Stimulated activated CD4-positive, alpha-beta T cell treated with anti-CD3 and anti-CD28 coated beads, TNF-alpha, amount 100 ng/mL, for 24 hours (primary cell): ENCODE measurements at regions not wholly inside any gene's neighbourhood (a gene's known extent, or its start where the extent isn't known, plus 50 kb on each side); places are given as distances from the start of the nearest gene placed in this dataset.

Experiments
- DNase-seq, 3 experiments: peaks; one replicate each; pipeline ENCODE4 v3.0.0-alpha.2; 2020; ENCODE audit warnings: low read depth in 3 of 3

DNA sequence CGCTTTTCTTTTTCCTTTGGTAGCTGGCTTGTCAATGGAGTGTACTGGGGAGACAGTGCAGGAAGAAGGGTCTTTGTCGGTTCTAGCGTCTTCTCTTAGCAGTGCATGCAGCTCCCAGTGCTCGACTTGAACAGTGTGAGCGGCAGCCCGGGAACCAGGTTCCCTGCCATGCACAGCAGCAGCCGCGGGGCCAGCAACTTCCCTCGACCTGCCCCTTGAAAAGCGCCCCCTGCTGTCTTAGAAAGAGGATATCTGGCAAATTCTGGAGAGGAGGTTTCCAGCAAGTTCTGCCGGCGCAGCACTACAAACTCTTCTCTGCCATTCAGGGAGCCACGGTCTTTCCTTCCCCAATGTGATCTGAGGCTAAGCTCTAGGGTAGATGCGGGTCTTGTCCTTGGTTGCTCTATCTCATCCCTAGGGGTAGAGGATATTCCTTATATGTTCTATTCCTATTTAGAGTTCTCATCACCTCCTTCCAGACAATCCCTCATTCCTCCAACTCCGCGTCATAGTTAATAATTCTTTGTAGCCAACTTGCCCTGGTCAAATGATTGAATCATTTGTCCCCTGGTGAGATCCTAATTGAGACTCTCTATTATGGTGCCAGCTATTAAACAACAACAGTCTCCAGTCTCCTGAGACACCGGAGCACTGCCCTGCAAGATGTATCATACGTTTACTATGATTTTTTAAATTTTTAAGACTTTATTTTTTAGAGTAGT is 451.3 kb downstream of the PMP22 start:
- no peak for DNase-seq

DNA sequence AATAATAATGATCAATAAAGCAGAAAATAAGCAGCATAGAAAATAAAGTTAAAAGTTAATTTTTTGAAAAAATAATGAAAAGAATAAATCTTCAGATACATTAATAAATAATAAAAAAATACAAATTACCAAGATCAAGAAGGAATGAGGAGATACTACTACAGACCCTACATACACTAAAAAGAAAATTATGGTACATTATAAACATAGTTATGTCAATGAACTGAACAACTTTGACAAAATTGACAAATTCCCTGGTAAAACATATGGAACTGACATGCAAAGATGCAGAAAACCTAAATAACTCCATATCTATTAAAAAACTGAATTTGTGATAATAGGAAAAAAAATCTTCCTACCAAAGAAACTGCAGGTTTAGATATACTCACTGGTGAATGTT is 456.7 kb downstream of the PMP22 start:
- no peak for DNase-seq

DNA sequence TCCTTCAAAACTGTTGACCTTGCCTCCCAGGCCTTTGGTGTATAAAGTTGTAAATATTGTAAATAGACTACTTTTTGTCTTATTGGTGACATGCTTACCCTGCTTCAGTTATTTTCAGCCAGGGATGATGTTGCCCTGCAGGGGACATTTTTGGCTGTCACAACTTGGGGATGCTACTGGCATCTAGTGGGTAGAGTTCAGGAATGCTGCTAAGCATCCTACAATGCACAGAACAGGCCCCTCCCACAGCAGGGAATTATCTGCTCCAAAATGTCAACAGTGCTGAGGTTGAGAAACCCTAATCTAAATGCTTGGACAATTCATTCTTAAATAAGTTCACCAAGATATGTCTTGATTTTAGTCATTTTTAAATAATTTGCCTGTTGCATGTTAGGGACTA is 459.8 kb downstream of the PMP22 start:
- DNase-seq, result no peak

DNA sequence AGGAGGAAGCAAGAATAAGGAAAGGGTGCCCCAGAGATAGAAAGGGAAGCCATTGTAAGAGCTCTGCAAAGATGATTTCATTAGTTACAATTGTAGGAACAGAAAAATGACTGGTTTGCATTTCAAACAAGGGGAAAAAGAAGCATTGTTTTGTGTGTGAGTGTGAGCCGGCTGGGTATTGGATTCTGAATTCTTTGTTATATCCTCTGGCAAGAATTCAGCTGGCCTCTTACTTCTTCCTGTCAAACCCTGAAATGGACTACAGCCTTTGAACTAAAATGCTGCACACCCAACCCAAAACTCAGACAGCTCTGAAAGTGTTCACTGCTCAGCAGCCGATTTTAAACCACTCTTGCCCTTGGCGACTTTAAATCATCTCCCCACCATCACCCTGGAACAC is 461.3 kb downstream of the PMP22 start:
- no peak for DNase-seq

DNA sequence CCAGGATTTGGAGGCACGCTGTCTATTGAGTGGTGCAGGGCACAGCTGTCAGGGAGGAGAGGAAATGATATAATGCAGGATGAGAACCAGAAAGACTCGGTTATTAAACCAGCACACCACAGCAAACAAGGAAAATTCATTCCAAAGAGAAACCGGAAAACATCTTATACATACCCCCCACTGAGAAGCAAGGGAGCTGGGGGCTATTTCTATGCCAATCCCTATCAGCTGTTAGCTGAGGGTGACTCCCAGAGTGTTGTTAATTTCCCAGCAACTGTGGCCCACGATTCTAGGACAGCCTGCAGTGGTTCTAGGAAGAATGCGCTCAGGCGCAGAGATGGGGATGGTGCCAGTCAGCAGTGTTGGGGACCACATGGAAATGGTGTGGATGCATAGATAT is 467.3 kb downstream of the PMP22 start:
- no peak for DNase-seq

DNA sequence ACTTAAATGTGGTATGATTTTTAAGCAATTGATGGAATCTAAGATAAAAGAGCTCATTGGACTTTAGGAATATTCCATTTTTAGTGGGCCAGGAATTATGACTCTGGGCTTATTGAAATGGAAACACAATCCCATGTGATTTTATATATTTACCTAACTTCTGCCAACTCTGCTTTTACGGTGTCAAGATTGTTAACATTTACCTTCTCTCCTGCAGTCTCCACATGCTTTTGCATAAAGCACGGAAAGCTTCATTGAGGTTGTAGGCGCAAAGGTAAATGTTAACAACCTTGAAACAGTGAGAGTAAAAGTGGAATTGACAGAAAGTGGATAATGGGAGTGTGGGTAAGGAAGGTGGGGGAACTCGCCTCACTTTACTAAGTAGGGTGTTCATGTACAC is 468.1 kb downstream of the PMP22 start:
- no peak for DNase-seq

GRCh38 chr17:14794961-14795360 is 470.2 kb downstream of the PMP22 start:
- no peak for DNase-seq

GRCh38 chr17:14793237-14793636 is 471.9 kb downstream of the PMP22 start:
- DNase-seq, result no peak

DNA sequence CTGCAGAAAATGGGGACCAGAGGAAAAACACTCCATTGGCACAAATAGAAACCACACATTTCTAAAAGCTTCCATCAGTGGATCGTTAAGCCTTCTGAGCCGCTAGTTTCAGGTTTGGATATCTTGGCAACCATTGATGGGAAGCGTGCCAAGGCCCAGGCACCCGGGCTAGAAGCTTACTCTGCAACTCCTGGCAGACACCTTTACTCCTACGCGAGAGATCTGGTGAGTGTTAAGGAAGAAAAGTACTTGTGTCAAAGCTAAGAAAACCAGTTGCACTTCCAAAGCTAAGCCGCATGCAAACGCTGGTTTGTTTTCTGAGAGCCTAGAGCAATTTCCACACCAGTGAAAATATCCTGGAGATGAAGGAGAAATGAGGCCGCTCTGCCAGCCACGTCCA is 472.4 kb downstream of the PMP22 start:
- DNase-seq, result no peak

GRCh38 chr17:14791221-14791620 is 473.9 kb downstream of the PMP22 start:
- DNase-seq, result no peak

DNA sequence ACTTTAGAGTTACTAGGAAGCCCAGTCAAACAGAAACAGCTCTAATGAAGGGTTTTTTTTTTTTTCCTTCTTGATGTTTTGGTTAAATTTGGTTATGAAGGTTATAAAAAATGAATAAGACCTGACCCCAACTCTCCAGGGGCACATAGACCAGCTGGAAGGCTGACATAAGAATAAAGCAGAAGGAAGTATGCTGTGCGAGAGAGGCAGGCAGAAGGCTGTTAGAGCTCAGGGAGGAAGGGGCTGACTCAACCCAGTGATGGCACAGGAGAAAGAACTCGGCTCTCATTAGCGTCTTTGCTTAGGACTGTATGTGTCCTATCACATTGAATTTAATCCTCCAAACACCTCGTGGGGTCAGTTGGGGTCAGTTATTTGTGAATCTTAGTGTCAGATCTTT is 474.6 kb downstream of the PMP22 start:
- no peak for DNase-seq

DNA sequence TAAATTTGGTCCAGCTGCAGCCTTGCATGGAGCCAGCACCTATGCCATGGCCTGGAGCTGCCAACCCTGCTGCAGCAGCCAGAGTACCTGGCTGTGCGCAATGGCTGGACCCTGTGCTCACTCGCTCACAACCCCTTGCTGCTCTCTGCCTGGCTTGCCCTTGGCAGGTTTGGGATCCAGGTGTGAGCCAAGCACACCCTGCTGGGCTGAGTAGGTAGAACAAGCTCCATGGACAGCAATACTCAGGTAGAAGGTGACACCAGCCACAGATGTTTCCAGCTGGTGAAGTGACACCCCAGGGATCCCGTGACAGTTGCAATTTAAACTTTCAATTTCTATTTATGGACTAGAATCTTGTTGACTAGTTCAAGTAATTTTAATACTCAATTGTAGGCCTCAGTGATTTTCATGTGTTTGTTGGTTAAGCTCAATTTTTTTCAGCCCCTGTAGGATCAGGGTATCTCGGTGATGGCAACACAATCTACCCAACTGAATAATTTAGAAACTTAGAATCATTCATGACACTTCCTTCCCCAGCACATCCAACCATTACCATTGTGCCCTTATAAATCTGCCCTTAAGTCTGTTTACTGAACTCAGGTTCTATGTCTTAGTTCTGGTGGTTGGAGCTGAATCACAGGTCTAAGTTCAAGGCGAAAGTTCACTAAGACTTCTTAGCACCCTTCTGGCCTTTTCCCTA is 480.0 kb downstream of the PMP22 start:
- DNase-seq, result peak in 1 of 3 experiments; percentile 3

- no peak for DNase-seq
These were observed 480.2 kb downstream of the HS3ST3B1 start for GRCh38 chr17:14781123-14781522.

DNA sequence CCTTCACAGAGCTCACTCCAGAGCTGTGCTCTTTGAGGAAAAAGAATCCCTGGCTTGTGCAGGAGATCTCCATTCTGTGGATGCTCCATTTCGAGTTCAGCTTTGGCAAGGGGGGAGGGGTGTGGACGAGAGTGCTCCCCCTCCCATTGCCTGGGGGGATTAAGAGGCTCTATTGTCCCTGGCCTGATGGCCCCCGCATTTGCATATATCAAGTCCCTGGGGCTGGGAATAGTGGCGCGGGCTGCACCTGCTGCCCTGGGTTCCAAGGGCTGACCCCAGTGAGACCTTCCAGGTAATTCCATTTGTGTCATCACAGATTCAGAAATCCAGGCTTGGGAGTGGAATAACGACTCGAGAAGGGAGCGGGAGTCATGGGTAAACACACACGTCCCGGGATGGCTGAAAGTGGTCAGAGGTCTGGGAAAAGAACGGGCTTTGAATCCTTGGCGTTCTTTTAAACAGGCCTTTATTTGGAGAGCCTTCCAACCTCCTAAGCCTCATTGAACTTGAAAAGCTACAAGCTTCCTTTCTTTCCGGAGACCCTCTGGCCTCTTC is 479.3 kb downstream of the HS3ST3B1 start:
- DNase-seq, result no peak

- DNase-seq, result no peak
These were observed 478.4 kb downstream of the HS3ST3B1 start for GRCh38 chr17:14779241-14779640.

- DNase-seq, result no peak
These were observed 476.4 kb downstream of the HS3ST3B1 start for GRCh38 chr17:14777291-14777690.

GRCh38 chr17:14776791-14777190 is 475.9 kb downstream of the HS3ST3B1 start:
- DNase-seq, result no peak

DNA sequence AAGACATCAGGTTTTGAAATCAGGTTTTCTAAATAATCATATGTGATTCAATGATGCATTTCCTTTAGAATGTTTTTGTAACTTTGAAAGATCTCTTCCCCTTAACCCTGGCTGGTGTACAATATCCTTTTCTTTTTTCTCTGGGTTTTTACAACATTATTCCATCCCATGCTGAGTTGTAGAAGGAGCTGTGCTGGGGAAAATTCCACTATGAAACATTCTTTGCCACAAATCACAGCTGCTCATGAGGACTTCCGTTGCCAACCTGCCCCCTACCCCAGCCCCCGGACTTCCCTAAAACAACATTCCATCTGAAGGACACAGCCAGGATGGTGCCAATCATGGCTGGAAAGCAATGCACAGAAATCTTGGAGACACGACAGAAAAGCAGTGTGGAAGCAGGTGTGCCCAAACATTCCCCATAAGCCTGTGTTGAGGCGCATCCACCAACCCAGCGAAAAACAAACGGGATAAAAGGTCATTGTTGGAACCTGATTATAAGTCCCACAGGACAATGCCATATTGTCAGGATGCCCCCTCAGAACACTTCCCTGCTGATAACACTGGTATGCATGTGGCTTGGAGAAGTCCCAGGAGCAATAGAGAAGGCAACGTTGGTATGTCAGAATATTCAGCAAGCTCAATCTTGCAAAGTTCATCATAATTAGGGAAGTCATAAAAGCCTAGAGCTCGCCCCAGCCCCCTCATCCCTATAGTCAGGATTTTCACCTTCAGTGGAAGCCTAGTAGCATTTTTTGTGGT is 475.0 kb downstream of the HS3ST3B1 start:
- DNase-seq, result no peak

GRCh38 chr17:14774774-14775173 is 473.9 kb downstream of the HS3ST3B1 start:
- no peak for DNase-seq

DNA sequence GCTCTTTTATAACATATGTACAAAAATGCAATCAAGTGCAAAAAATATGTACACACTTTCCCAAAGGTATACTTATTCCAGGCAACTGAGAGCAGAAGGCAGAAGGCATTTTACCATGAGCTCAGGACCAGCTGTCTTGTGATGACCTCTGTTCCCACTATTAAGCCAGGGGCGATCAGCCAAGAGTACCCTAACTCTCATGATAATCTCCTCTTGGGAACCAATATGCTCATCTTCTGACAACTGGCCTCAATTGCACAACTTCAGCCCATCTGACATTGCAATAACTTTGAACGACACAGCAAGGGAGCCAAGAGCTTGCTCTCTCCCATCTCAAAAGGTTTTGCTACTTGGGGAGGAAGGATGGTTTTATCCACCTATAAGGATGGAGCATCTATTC is 471.9 kb downstream of the HS3ST3B1 start:
- no peak for DNase-seq

- DNase-seq, result no peak
These were observed 470.7 kb downstream of the HS3ST3B1 start for GRCh38 chr17:14771543-14771942.

DNA sequence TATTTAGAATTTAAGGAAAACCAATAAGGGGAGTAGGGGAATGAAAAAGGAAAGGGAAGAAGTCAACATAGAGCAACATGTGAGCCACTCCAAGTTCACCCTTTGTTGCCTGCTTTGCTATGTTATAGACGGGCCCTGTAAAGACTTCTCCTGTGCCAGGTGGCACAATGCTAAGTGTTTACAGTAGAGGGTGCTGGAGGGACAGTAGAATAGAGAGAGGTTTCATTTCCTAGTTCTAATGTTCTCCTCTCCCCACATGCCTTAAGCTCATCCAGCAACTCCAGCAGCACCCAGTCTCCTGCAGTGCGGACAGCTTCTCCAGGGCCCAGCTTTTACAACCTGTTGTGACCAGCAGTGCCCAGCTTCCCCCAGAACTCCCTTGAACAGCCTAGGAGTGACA is 468.0 kb downstream of the HS3ST3B1 start:
- DNase-seq, result no peak
